Sigmoid colon (tissue), 6 donors: ENCODE measurements at regions not wholly inside any gene's neighbourhood (a gene's known extent, or its start where the extent isn't known, plus 50 kb on each side); places are given as distances from the start of the nearest gene placed in this dataset.

Experiments used
- DNase-seq: peaks from one replicate; pipeline ENCODE4 v3.0.0-alpha.2; 2019
- H3K27ac ChIP-seq, 4 donors: fragments of 200-600 bp; sonication (generic); one replicate each; pipeline ENCODE4 v1.5.1; 2016 to 2019; ENCODE audit warnings: mild to moderate bottlenecking in 1 of 4
- H3K27me3 ChIP-seq, 3 donors: fragments of 200-600 bp; sonication (generic); one replicate each; pipeline ENCODE4 v1.5.1; 2019; ENCODE audit warnings: mild to moderate bottlenecking in 1 of 3
- H3K36me3 ChIP-seq, 4 donors: fragments of 200-600 bp; sonication (generic); one replicate each; pipeline ENCODE4 v1.5.1; 2016 to 2019
- H3K4me1 ChIP-seq, 4 donors: fragments of 200-600 bp; sonication (generic); one replicate each; pipeline ENCODE4 v1.5.1; 2017 to 2019
- H3K4me3 ChIP-seq, 4 donors: fragments of 200-600 bp; sonication (generic); one replicate each; pipeline ENCODE4 v1.5.1; 2017 to 2019; ENCODE audit warnings: mild to moderate bottlenecking in 2 of 4, moderate library complexity in 1 of 4
- H3K9me3 ChIP-seq, 4 donors: fragments of 200-600 bp in 3 of 4; sonication (generic) in 3 of 4; one replicate each; pipeline versions ENCODE4 v1.5.1 to v1.6.1; 2013 to 2019
- EP300 ChIP-seq, 4 donors: sonication (generic); formaldehyde crosslinking; IDR thresholded peaks; one replicate each; pipeline ENCODE4 v1.6.1; 2017; ENCODE audit warnings: antibody characterized with exemption in 4 of 4
- POLR2A ChIP-seq, 2 donors: fragments of 450-650 bp; IDR thresholded peaks; one replicate each; pipeline ENCODE4 v1.6.1; 2016; ENCODE audit warnings: antibody characterized with exemption in 2 of 2, mild to moderate bottlenecking in 2 of 2, moderate library complexity in 2 of 2
- POLR2AphosphoS5 ChIP-seq, 4 donors: sonication (generic); formaldehyde crosslinking; IDR thresholded peaks; one replicate each; pipeline ENCODE4 v1.6.1; 2017; ENCODE audit warnings: antibody characterized with exemption in 4 of 4
- WGBS, 2 donors: extraction: QIAGEN DNeasy Blood & Tissue Kit; methylation state at CpG; one replicate each; pipeline ENCODE4 v1.1.7; 2013; 5-methylcytosine and 5-hydroxymethylcytosine counted together
- intact Hi-C: fragments of 100-400 bp; cut with DNase I; formaldehyde crosslinking; loops from one replicate; pipeline ENCODE4 v1.15.1; 2023
- TF ChIP-seq, protein P1 (sequence below), 4 experiments: fragments of 450-650 bp in 3 of 4; fragments of 200-600 bp in 1 of 4; IDR thresholded peaks; one replicate each; pipeline ENCODE4 v1.5.1; 2016 to 2019; ENCODE audit warnings: antibody characterized with exemption in 4 of 4, mild to moderate bottlenecking in 3 of 4, moderate library complexity in 2 of 4
- donor health status: healthy with polysubstance abuse.
- donor health status: healthy.

DNA sequence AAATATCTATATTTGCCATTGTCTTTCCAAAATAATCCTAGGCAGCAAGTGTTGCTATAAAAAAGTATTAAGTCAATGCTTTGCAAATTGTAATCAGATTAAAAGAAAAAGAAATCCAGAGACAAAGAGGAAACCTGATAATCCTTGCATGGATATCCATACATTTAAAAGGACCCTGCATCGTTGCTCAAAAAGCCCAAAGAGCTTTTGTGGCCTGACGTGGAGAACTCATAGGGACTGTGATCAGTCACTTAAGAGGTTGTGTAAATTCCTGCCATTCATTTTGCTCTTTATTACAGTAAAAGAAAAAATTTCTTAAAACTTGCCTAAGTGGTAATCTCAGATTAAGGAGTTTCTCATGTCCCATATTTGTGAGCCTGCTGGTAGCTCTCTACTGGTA is 392.6 kb downstream of the C12orf75 start:
- WGBS, 2 donors = 82 to 84% methylated on average over 2 of the region's 2 CpGs
- H3K27ac ChIP-seq = no peak overlapping the region
- DNase-seq = no peak
- no peaks in the 10 kb centered on the region for H3K36me3 ChIP-seq
- TF ChIP-seq, protein P1, sequence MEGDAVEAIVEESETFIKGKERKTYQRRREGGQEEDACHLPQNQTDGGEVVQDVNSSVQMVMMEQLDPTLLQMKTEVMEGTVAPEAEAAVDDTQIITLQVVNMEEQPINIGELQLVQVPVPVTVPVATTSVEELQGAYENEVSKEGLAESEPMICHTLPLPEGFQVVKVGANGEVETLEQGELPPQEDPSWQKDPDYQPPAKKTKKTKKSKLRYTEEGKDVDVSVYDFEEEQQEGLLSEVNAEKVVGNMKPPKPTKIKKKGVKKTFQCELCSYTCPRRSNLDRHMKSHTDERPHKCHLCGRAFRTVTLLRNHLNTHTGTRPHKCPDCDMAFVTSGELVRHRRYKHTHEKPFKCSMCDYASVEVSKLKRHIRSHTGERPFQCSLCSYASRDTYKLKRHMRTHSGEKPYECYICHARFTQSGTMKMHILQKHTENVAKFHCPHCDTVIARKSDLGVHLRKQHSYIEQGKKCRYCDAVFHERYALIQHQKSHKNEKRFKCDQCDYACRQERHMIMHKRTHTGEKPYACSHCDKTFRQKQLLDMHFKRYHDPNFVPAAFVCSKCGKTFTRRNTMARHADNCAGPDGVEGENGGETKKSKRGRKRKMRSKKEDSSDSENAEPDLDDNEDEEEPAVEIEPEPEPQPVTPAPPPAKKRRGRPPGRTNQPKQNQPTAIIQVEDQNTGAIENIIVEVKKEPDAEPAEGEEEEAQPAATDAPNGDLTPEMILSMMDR (IDR thresholded peaks at IDR 0.05) = no peak
- TF ChIP-seq EP300 (IDR thresholded peaks at IDR 0.05) (no peak), POLR2A (IDR thresholded peaks at IDR 0.05) (no peak), POLR2AphosphoS5 (IDR thresholded peaks at IDR 0.05) (no peak)
- H3K9me3 ChIP-seq = peaks cover 0 to 6% (median 0%) of the 10 kb centered on the region in 4 donors
- H3K4me3 ChIP-seq = no peak overlapping the region
- H3K27me3 ChIP-seq = no peaks in the 10 kb centered on the region
- no peaks in the 10 kb centered on the region for H3K4me1 ChIP-seq
- intact Hi-C loops = no loop called here

DNA sequence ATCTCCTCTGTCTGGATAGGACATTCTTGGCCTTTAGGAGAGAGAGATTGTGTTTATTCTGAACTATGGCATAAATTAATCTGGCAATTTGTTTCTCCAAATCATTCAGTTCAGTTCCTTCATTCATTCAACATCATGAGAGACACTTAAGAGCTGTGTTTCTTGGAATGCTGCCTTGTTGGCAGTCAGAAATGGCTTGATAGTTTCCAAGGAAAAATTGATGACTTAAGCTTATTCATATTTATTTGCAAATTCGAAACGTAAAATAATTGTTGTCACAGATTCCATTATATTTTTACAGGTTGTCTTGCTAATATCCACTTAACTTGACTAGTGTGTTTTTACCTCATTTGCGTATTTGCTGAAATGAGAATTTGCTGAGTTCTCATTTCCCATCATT is 393.0 kb downstream of the C12orf75 start:
- H3K27ac ChIP-seq = no peak overlapping the region
- no peaks in the 10 kb centered on the region for H3K27me3 ChIP-seq
- no peak for TF ChIP-seq POLR2A (IDR thresholded peaks at IDR 0.05)
- TF ChIP-seq, protein P1 (IDR thresholded peaks at IDR 0.05) = no peak
- H3K4me1 ChIP-seq = no peaks in the 10 kb centered on the region
- H3K36me3 ChIP-seq = no peaks in the 10 kb centered on the region
- intact Hi-C loops = no loop called here
- H3K4me3 ChIP-seq = no peak overlapping the region
- H3K9me3 ChIP-seq = peaks cover 0 to 6% (median 0%) of the 10 kb centered on the region in 4 donors
- 88 to 91% methylated on average over 3 of the region's 3 CpGs for WGBS, 2 donors
- DNase-seq = no peak

DNA sequence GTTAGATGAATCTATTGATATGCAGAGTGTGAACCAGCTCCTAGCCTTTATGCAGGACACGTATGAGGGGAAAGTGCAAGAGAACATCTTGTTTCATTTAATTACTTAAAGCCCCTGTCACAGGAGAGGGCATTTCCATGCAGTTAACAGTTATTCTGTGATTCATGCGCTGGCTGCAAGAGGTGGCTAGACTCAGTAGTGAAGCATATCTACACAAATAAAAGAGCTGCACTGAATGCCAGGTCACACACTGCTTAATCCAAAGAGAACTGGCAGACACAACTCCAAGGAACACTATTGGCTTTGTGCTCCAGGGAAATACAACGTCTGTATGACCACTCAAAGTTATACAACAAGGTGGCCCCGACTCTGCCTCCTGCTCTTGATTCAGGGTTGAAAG is 394.1 kb downstream of the C12orf75 start:
- H3K27ac ChIP-seq = no peak overlapping the region
- H3K27me3 ChIP-seq = no peaks in the 10 kb centered on the region
- no peaks in the 10 kb centered on the region for H3K9me3 ChIP-seq
- no peaks in the 10 kb centered on the region for H3K36me3 ChIP-seq
- H3K4me1 ChIP-seq = no peaks in the 10 kb centered on the region
- no peak overlapping the region for H3K4me3 ChIP-seq
- intact Hi-C loops = no loop called here
- TF ChIP-seq, protein P1 (IDR thresholded peaks at IDR 0.05) = no peak
- no peak for TF ChIP-seq EP300 (IDR thresholded peaks at IDR 0.05)
- no peak for TF ChIP-seq POLR2A (IDR thresholded peaks at IDR 0.05)
- WGBS, 2 donors = 63 to 72% methylated on average over 4 of the region's 4 CpGs
- DNase-seq = no peak

- H3K9me3 ChIP-seq = no peaks in the 10 kb centered on the region
- H3K27ac ChIP-seq = no peak overlapping the region
- DNase-seq = no peak
- intact Hi-C loops = no loop called here
- no peaks in the 10 kb centered on the region for H3K4me1 ChIP-seq
- TF ChIP-seq EP300 (IDR thresholded peaks at IDR 0.05) (no peak), POLR2AphosphoS5 (IDR thresholded peaks at IDR 0.05) (no peak), POLR2A (IDR thresholded peaks at IDR 0.05) (no peak)
- TF ChIP-seq, protein P1 (IDR thresholded peaks at IDR 0.05) = no peak
- H3K4me3 ChIP-seq = no peak overlapping the region
- H3K27me3 ChIP-seq = no peaks in the 10 kb centered on the region
- no peaks in the 10 kb centered on the region for H3K36me3 ChIP-seq
Measured at GRCh38 chr12:105725054-105725453, 394.6 kb downstream of the C12orf75 start.

DNA sequence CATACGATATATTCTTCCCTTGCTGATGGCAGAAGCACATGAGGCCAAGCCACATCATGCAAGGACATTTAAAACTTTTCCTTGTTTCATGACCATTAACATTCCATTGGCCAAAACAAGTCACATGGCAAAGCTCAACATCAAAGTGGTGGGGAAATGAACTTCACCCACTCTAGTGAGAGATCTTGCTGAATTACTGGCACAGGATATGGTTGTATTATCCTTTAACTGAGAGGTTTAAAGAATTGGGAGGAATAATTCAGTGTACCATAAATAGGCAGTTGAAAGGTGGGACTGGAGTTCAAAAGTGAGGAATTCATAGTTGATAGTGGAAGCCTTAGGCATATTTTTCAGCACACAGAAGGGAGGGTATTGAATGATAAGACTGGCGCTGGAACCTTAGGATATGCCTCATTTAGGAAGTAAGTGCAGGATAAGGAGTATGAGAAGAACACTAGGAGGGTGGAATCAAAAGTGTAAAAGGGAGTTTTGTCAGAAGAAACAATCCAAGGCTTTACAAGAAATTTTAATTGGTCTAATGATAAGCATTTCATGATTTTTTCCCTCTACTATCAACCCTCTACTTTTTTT is 398.8 kb downstream of the C12orf75 start:
- TF ChIP-seq, protein P1 (IDR thresholded peaks at IDR 0.05) = no peak
- no peak for TF ChIP-seq POLR2AphosphoS5 (IDR thresholded peaks at IDR 0.05)
- no peak for TF ChIP-seq EP300 (IDR thresholded peaks at IDR 0.05)
- TF ChIP-seq POLR2A (IDR thresholded peaks at IDR 0.05) = no peak
- no peaks in the 10 kb centered on the region for H3K4me1 ChIP-seq
- 59 to 67% methylated on average over 2 of the region's 2 CpGs for WGBS, 2 donors
- no peak overlapping the region for H3K4me3 ChIP-seq
- H3K36me3 ChIP-seq = no peaks in the 10 kb centered on the region
- H3K27me3 ChIP-seq = no peaks in the 10 kb centered on the region
- no peak for DNase-seq
- intact Hi-C loops = no loop called here
- H3K27ac ChIP-seq = no peak overlapping the region
- H3K9me3 ChIP-seq = no peaks in the 10 kb centered on the region
